ENCODE measurements at regions not wholly inside any gene's neighbourhood (a gene's known extent, or its start where the extent isn't known, plus 50 kb on each side); places are given as distances from the start of the nearest gene placed in this dataset.

DNA sequence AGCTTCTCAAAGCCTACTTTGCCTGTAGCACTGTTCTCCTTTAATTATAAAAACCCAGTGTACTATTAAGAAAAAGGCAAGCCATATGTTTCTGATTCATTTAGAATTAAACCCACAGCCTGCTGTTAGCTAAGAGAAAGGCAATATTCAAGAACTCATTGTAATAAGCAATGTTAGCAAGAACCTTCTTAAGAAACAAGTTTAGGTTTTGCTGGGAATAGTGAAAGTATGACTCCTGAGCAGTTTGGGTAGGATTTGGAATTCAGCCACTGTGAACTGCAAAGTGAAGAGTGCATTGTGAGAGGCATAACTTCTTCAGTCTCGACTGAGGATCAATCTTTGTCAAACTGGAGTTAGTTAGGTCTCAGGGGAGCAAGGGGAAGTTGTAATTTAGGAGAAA, 206.5 kb upstream of the NT5C1B start:
- Histone ChIP-seq H3K27me3 (ENCODE audit: control insufficient read depth, insufficient read depth, low read length) (no peaks in the 10 kb centered on the region), H3K9me3 (ENCODE audit: control insufficient read depth, insufficient read depth, low read length) (no peaks in the 10 kb centered on the region), H3K4me3 (ENCODE audit: low read depth, low read length) (no peak overlapping the region), H3K27ac (ENCODE audit: low read depth, low read length) (no peak overlapping the region)
- POLR2A ChIA-PET = no interaction called here
- TF ChIP-seq, protein P1, sequence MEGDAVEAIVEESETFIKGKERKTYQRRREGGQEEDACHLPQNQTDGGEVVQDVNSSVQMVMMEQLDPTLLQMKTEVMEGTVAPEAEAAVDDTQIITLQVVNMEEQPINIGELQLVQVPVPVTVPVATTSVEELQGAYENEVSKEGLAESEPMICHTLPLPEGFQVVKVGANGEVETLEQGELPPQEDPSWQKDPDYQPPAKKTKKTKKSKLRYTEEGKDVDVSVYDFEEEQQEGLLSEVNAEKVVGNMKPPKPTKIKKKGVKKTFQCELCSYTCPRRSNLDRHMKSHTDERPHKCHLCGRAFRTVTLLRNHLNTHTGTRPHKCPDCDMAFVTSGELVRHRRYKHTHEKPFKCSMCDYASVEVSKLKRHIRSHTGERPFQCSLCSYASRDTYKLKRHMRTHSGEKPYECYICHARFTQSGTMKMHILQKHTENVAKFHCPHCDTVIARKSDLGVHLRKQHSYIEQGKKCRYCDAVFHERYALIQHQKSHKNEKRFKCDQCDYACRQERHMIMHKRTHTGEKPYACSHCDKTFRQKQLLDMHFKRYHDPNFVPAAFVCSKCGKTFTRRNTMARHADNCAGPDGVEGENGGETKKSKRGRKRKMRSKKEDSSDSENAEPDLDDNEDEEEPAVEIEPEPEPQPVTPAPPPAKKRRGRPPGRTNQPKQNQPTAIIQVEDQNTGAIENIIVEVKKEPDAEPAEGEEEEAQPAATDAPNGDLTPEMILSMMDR (IDR thresholded peaks at IDR 0.05; ENCODE audit: low read depth, low read length) = no peak
- CTCF ChIA-PET = no interaction called here
- no peak for DNase-seq (ENCODE audit: low read depth, low spot score)

DNA sequence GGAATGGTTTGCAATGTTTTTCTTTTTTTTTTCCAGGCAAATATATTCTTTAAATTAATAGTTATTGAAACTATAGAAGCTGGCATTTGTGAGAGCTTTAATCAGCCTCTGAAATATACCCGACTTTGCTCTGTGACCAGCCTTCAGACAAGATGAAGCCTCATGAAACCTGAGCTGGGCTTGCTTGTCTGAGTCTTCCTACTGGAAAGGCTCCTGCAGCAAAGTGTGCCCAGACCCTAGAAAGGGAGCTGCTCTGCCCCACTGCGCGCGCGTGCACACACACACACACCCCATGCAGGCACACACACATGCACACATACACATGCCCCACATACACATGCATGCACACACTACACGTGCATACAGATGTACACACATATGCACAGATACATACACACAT, 203.3 kb upstream of the NT5C1B start:
- ChIA-PET POLR2A (interaction anchor here (0.9 kb wide), 1 partner anchor 272 kb away, joined by 5 read pairs; no protein-coding TSS in a partner anchor), CTCF (interaction anchor here (1.1 to 1.2 kb wide), 2 partner anchors 274 to 522 kb away, joined by 3 read pairs; no protein-coding TSS in a partner anchor)
- H3K27ac ChIP-seq (ENCODE audit: low read depth, low read length) = no peak overlapping the region
- TF ChIP-seq, protein P1 (IDR thresholded peaks at IDR 0.05; ENCODE audit: low read depth, low read length) = no peak
- H3K27me3 ChIP-seq (ENCODE audit: control insufficient read depth, insufficient read depth, low read length) = no peaks in the 10 kb centered on the region
- no peak overlapping the region for H3K4me3 ChIP-seq (ENCODE audit: low read depth, low read length)
- H3K9me3 ChIP-seq (ENCODE audit: control insufficient read depth, insufficient read depth, low read length) = no peaks in the 10 kb centered on the region
- no peak for DNase-seq (ENCODE audit: low read depth, low spot score)

DNA sequence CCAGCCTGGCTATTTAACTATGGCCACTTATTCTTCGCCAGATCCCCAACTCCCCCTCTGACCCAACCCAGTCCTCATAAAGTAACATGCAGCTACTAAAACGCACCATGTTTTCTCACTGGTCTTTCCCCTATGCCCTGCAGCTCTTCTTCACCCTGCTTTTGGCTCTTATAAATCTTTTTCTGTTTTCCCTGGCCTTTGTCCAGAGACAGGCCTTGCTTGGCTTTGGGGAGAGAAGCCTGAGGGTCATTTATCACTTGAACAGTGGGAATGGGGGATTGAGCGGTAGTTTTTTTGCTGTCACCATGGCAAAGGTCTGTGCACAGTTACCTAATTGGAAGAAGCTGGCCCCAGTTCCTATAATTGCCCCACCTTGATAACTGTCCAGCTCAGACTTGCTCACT, 202.9 kb upstream of the NT5C1B start:
- H3K27ac ChIP-seq (ENCODE audit: low read depth, low read length) = no peak overlapping the region
- H3K4me3 ChIP-seq (ENCODE audit: low read depth, low read length) = no peak overlapping the region
- POLR2A ChIA-PET = interaction anchor here (0.9 kb wide), 1 partner anchor 272 kb away, joined by 5 read pairs; no protein-coding TSS in a partner anchor
- CTCF ChIA-PET = interaction anchor here (1.1 to 1.7 kb wide), 3 partner anchors 272 to 523 kb away, joined by 3 to 10 read pairs (median 3); no protein-coding TSS in a partner anchor
- no peaks in the 10 kb centered on the region for H3K27me3 ChIP-seq (ENCODE audit: control insufficient read depth, insufficient read depth, low read length)
- DNase-seq (ENCODE audit: low read depth, low spot score) = no peak
- no peaks in the 10 kb centered on the region for H3K9me3 ChIP-seq (ENCODE audit: control insufficient read depth, insufficient read depth, low read length)
- TF ChIP-seq, protein P1 (IDR thresholded peaks at IDR 0.05; ENCODE audit: low read depth, low read length) = no peak

DNA sequence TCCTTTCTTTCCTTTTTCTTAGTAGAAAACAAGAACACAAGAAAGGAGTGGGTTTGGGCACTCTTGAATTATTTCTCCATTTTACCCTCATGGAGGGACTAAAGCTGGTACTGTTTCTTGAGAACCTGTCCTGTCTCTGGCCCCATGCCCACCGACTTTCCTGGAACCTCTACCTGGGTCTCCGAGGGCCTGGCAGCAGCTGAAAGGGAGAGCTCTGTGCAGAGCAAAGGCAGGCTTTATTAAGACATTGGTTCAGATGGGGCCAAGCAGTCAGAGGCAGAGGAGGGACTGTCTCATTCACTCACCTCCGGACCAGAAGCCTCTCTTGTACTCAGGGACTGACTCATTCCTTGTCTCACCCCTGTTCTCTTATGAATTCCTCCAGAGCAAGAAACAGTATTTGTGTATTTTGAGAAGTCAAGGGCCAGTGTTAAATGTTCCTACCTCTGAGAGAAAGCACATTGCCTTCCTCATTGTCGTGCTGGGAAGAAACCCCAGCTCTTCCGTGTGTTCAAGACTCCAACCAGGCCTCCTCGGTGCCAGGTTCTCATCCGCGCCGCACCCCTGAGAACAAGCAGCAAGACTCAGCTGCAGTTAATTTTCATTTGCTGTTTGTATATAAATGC, 201.9 kb upstream of the NT5C1B start:
- no peak overlapping the region for H3K27ac ChIP-seq (ENCODE audit: low read depth, low read length)
- ChIA-PET POLR2A (no interaction called here), CTCF (interaction anchor here (0.6 to 1.7 kb wide), 2 partner anchors 271 to 875 kb away, joined by 8 to 10 read pairs; no protein-coding TSS in a partner anchor)
- H3K4me3 ChIP-seq (ENCODE audit: low read depth, low read length) = no peak overlapping the region
- peak; percentile 15 for DNase-seq (ENCODE audit: low read depth, low spot score)
- H3K9me3 ChIP-seq (ENCODE audit: control insufficient read depth, insufficient read depth, low read length) = no peaks in the 10 kb centered on the region
- no peaks in the 10 kb centered on the region for H3K27me3 ChIP-seq (ENCODE audit: control insufficient read depth, insufficient read depth, low read length)
- TF ChIP-seq, protein P1 (IDR thresholded peaks at IDR 0.05; ENCODE audit: low read depth, low read length) = no peak

DNA sequence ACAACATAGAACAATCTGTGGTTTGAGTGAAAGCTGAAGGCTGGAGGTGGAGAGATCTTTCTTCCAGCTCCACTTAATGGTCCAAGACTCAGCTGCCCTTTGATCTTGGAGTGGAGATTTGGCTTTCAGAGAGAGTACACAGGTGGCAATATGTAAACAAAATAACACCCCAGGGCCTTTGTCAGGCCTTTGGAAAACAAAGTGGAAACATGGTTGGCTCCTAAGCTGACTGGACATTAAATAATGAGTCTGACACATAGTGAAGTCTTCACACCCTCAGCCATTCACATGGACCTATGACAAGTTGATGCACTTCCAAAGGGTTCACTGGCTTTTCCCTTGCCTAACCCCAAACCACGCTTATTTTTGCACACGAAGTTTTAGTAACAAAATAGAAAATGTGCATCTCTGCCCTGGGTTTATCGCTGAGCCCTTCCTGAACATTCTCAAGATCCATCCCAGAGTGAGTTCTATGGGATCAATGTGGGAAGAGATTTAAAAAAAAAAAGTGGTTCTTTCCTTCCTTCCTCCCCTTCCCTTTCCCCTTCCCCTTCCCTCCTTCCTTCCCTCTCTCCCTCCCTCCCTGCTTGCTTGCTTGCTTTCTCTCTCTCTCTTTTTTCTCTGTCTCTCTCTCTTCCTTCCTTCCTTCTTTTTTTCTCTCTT, 201.3 kb upstream of the NT5C1B start:
- ChIA-PET POLR2A (no interaction called here), CTCF (interaction anchor here (0.6 to 1.7 kb wide), 2 partner anchors 270 to 876 kb away, joined by 8 to 10 read pairs; no protein-coding TSS in a partner anchor)
- no peaks in the 10 kb centered on the region for H3K27me3 ChIP-seq (ENCODE audit: control insufficient read depth, insufficient read depth, low read length)
- H3K27ac ChIP-seq (ENCODE audit: low read depth, low read length) = no peak overlapping the region
- DNase-seq (ENCODE audit: low read depth, low spot score) = no peak
- TF ChIP-seq, protein P1 (IDR thresholded peaks at IDR 0.05; ENCODE audit: low read depth, low read length) = no peak
- no peak overlapping the region for H3K4me3 ChIP-seq (ENCODE audit: low read depth, low read length)
- no peaks in the 10 kb centered on the region for H3K9me3 ChIP-seq (ENCODE audit: control insufficient read depth, insufficient read depth, low read length)
